GM12878 (cell line): ENCODE measurements at regions not wholly inside any gene's neighbourhood (a gene's known extent, or its start where the extent isn't known, plus 50 kb on each side); places are given as distances from the start of the nearest gene placed in this dataset.

ENCODE experiments used
- POLR2A ChIP-seq: IDR thresholded peaks from 2 replicates; pipeline ENCODE4 v1.6.1; 2011; ENCODE audit warnings: low read depth, mild to moderate bottlenecking, low read length
- TF ChIP-seq, protein P1 (sequence below), 3 experiments: IDR thresholded peaks in 2 of 3; conservative IDR thresholded peaks in 1 of 3; 2 replicates each; pipeline ENCODE4 v1.5.1; 2011; ENCODE audit warnings: low read depth in 3 of 3, low read length in 3 of 3, mild to moderate bottlenecking in 3 of 3, control low read depth in 2 of 3, moderate library complexity in 2 of 3, inconsistent platforms in 1 of 3, mixed read lengths in 1 of 3; ENCODE audit not compliant: control insufficient read depth in 2 of 3, insufficient read depth in 1 of 3; ENCODE audit errors: extremely low read depth in 1 of 3
- TF ChIP-seq, protein P2 (sequence below): IDR thresholded peaks from 2 replicates; pipeline ENCODE4 v1.6.1; 2011; ENCODE audit warnings: borderline replicate concordance, low read depth, mild to moderate bottlenecking, moderate library complexity, mixed read lengths, low read length; ENCODE audit not compliant: insufficient read depth; ENCODE audit errors: extremely low read length
- TF ChIP-seq, protein P3 (sequence below): IDR thresholded peaks from 2 replicates; pipeline ENCODE4 v1.6.1; 2011; ENCODE audit warnings: mild to moderate bottlenecking, low read depth, low read length, moderate library complexity; ENCODE audit not compliant: insufficient replicate concordance
- TF ChIP-seq, protein P4 (sequence below): IDR thresholded peaks from 2 replicates; pipeline ENCODE4 v1.6.1; 2012; ENCODE audit warnings: low read depth, low read length, improper control_type of control experiment
- TF ChIP-seq, protein P5 (sequence below): fragments of 450-650 bp; IDR thresholded peaks from 2 replicates; pipeline ENCODE4 v1.6.1; 2017; ENCODE audit warnings: mild to moderate bottlenecking

DNA sequence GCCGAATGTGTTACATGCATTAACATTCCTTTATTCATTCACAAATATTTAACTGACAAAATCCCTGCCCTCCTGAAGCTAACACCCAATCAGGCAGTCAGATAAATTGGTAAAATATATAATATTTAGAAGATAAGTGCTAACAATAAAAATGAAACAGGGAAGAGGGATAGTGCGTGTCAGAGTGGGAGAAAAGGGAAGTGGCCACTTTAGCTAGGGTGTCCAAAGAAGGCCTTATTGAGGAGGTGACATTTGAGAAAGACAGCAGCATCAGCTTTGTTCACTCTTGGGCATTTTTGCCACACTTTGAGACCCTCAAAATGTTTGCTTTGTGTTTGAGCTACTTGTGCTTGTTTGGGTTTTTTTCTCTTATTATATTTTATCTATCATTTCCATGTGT is 317.8 kb downstream of the SNX13 start:
- TF ChIP-seq, protein P1, sequence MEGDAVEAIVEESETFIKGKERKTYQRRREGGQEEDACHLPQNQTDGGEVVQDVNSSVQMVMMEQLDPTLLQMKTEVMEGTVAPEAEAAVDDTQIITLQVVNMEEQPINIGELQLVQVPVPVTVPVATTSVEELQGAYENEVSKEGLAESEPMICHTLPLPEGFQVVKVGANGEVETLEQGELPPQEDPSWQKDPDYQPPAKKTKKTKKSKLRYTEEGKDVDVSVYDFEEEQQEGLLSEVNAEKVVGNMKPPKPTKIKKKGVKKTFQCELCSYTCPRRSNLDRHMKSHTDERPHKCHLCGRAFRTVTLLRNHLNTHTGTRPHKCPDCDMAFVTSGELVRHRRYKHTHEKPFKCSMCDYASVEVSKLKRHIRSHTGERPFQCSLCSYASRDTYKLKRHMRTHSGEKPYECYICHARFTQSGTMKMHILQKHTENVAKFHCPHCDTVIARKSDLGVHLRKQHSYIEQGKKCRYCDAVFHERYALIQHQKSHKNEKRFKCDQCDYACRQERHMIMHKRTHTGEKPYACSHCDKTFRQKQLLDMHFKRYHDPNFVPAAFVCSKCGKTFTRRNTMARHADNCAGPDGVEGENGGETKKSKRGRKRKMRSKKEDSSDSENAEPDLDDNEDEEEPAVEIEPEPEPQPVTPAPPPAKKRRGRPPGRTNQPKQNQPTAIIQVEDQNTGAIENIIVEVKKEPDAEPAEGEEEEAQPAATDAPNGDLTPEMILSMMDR (IDR thresholded peaks at IDR 0.05 in 2 of 3, conservative IDR thresholded peaks at IDR 0.05 in 1 of 3; ENCODE audit: control insufficient read depth in 2 of 3, extremely low read depth in 1 of 3, insufficient read depth in 1 of 3, low read depth in 3 of 3, low read length in 3 of 3): no peak
- TF ChIP-seq, protein P2, sequence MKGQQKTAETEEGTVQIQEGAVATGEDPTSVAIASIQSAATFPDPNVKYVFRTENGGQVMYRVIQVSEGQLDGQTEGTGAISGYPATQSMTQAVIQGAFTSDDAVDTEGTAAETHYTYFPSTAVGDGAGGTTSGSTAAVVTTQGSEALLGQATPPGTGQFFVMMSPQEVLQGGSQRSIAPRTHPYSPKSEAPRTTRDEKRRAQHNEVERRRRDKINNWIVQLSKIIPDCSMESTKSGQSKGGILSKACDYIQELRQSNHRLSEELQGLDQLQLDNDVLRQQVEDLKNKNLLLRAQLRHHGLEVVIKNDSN: no peak
- TF ChIP-seq, protein P3, sequence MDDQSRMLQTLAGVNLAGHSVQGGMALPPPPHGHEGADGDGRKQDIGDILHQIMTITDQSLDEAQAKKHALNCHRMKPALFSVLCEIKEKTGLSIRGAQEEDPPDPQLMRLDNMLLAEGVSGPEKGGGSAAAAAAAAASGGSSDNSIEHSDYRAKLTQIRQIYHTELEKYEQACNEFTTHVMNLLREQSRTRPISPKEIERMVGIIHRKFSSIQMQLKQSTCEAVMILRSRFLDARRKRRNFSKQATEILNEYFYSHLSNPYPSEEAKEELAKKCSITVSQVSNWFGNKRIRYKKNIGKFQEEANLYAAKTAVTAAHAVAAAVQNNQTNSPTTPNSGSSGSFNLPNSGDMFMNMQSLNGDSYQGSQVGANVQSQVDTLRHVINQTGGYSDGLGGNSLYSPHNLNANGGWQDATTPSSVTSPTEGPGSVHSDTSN: no peak
- TF ChIP-seq, protein P4, sequence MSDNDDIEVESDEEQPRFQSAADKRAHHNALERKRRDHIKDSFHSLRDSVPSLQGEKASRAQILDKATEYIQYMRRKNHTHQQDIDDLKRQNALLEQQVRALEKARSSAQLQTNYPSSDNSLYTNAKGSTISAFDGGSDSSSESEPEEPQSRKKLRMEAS: no peak
- TF ChIP-seq, protein P5, sequence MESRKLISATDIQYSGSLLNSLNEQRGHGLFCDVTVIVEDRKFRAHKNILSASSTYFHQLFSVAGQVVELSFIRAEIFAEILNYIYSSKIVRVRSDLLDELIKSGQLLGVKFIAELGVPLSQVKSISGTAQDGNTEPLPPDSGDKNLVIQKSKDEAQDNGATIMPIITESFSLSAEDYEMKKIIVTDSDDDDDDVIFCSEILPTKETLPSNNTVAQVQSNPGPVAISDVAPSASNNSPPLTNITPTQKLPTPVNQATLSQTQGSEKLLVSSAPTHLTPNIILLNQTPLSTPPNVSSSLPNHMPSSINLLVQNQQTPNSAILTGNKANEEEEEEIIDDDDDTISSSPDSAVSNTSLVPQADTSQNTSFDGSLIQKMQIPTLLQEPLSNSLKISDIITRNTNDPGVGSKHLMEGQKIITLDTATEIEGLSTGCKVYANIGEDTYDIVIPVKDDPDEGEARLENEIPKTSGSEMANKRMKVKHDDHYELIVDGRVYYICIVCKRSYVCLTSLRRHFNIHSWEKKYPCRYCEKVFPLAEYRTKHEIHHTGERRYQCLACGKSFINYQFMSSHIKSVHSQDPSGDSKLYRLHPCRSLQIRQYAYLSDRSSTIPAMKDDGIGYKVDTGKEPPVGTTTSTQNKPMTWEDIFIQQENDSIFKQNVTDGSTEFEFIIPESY: no peak
- TF ChIP-seq POLR2A: no peak
